HepG2 (cell line): ENCODE measurements at regions not wholly inside any gene's neighbourhood (a gene's known extent, or its start where the extent isn't known, plus 50 kb on each side); places are given as distances from the start of the nearest gene placed in this dataset.

Experiments used
- NBN ChIP-seq: fragments of 450-650 bp; conservative IDR thresholded peaks from 2 replicates; pipeline ENCODE4 v1.6.1; 2017
- POLR2A ChIP-seq, 2 experiments: IDR thresholded peaks; 2 replicates each; pipeline ENCODE4 v1.6.1; 2011; ENCODE audit warnings: low read depth in 2 of 2, low read length in 2 of 2, mild to moderate bottlenecking in 1 of 2, moderate library complexity in 1 of 2; ENCODE audit not compliant: insufficient read depth in 1 of 2
- RAD21 ChIP-seq: fragments of 450-650 bp; formaldehyde crosslinking; IDR thresholded peaks from 2 replicates; pipeline ENCODE4 v1.5.0; 2020; ENCODE audit warnings: mild to moderate bottlenecking
- USF2 ChIP-seq, 2 experiments: sonication (generic) in 1 of 2; formaldehyde crosslinking in 1 of 2; IDR thresholded peaks; 2 replicates each; pipeline versions ENCODE4 v1.5.1 to v1.6.1; 2011 to 2020; ENCODE audit warnings: borderline replicate concordance in 1 of 2, low read depth in 1 of 2, low read length in 1 of 2, mild to moderate bottlenecking in 1 of 2, missing genetic modification reagents in 1 of 2, moderate library complexity in 1 of 2
- ZNF251 ChIP-seq: sonication (generic); formaldehyde crosslinking; IDR thresholded peaks from 2 replicates; pipeline ENCODE4 v1.9.0; 2021; ENCODE audit warnings: mild to moderate bottlenecking, missing genetic modification reagents
- TF ChIP-seq, protein P1 (sequence below): sonication (generic); formaldehyde crosslinking; IDR thresholded peaks from 2 replicates; pipeline ENCODE4 v1.8.0; 2022; ENCODE audit warnings: missing genetic modification reagents, mild to moderate bottlenecking, borderline replicate concordance

DNA sequence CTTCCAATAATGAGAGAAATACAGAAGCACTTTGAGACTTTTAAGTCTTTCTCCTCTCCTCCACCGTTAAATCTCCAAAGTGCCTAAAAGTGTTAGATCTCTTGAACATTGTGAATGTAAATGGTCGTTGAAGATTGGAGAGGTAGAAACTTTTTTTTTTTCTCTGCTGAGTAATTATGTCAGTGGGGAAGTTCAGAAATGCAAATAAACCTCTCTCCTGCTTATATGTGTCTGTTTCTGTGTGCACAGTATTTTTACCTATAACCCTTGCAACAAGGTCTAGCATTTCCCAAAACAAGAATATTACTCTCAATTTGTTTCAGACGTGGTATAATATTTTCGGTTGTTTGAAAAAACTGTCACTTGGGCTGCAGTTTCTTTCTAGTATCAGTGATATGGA, 833.6 kb upstream of the CDH8 start:
- TF ChIP-seq POLR2A (IDR thresholded peaks at IDR 0.05; ENCODE audit: insufficient read depth in 1 of 2, low read depth in 2 of 2, low read length in 2 of 2) (no peak), USF2 (IDR thresholded peaks at IDR 0.05; ENCODE audit: low read depth, low read length) (no peak), USF2 (CRISPR knock-in tag; IDR thresholded peaks at IDR 0.05; ENCODE audit: borderline replicate concordance) (no peak), NBN (no peak), ZNF251 (no peak), RAD21 (no peak)
- TF ChIP-seq, protein P1, sequence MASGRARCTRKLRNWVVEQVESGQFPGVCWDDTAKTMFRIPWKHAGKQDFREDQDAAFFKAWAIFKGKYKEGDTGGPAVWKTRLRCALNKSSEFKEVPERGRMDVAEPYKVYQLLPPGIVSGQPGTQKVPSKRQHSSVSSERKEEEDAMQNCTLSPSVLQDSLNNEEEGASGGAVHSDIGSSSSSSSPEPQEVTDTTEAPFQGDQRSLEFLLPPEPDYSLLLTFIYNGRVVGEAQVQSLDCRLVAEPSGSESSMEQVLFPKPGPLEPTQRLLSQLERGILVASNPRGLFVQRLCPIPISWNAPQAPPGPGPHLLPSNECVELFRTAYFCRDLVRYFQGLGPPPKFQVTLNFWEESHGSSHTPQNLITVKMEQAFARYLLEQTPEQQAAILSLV (CRISPR knock-in tag) = no peak
